Stimulated activated naive CD8-positive, alpha-beta T cell treated with anti-CD3 and anti-CD28 coated beads, Interleukin-15, amount 100 ng/mL, for 72 hours (primary cell): ENCODE measurements at regions not wholly inside any gene's neighbourhood (a gene's known extent, or its start where the extent isn't known, plus 50 kb on each side); places are given as distances from the start of the nearest gene placed in this dataset.
"Not testable (repeated sequence)": the region's sequence is repeated elsewhere in the genome, so short reads cannot be mapped to it uniquely, and the experiment has no call there.

Source experiments
- ATAC-seq: fragments of 150-1000 bp; cut with Tn5 transposase; 2 replicates; pipeline ENCODE4 v1.10.0; 2021; ENCODE audit warnings: mild to moderate bottlenecking, moderate library complexity
- DNase-seq, 2 donors: peaks; one replicate each; pipeline ENCODE4 v3.0.0; 2021 to 2022
- H3K27ac Mint-ChIP-seq, 2 donors: one replicate each; pipeline ENCODE4 v1.8.0; 2022; ENCODE audit warnings: mild to moderate bottlenecking in 2 of 2, mixed read lengths in 2 of 2, moderate library complexity in 2 of 2
- H3K27me3 Mint-ChIP-seq: one replicate; pipeline ENCODE4 v1.8.0; 2022; ENCODE audit warnings: mixed read lengths
- H3K4me1 Mint-ChIP-seq: one replicate; pipeline ENCODE4 v1.8.0; 2022; ENCODE audit warnings: mild to moderate bottlenecking, mixed read lengths
- H3K4me3 Mint-ChIP-seq, 2 donors: one replicate each; pipeline ENCODE4 v1.8.0; 2022; ENCODE audit warnings: mild to moderate bottlenecking in 2 of 2, mixed read lengths in 2 of 2, moderate library complexity in 1 of 2
- H3K9me3 Mint-ChIP-seq, 2 donors: one replicate each; pipeline ENCODE4 v1.8.0; 2022; ENCODE audit warnings: mixed read lengths in 2 of 2

DNA sequence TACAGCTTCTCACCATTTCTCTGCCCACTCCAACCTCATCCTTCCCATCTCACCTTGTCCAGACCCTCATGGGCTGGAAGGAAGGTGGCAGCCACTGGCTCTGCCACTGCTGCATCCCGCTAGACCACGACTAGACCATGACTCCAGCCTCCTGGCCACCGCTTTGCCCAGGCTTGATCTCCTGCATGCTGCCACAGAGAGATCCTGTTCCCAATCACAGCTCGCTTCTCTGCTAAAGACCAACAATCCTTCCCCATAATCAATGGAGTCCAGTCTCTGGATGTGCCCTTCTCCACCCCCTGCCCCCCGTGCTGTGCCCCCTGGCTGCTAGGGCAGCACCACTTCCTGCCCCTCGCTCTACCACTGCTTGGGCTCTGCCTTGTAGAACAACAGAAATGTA, 64.9 kb upstream of the DMRTB1 start:
- Mint-ChIP-seq H3K4me1 (no peaks in the 10 kb centered on the region), H3K9me3 (no peaks in the 10 kb centered on the region), H3K4me3 (no peak overlapping the region), H3K27ac (no peak overlapping the region), H3K27me3 (no peaks in the 10 kb centered on the region)
- ATAC-seq (no peak), DNase-seq (no peak)

DNA sequence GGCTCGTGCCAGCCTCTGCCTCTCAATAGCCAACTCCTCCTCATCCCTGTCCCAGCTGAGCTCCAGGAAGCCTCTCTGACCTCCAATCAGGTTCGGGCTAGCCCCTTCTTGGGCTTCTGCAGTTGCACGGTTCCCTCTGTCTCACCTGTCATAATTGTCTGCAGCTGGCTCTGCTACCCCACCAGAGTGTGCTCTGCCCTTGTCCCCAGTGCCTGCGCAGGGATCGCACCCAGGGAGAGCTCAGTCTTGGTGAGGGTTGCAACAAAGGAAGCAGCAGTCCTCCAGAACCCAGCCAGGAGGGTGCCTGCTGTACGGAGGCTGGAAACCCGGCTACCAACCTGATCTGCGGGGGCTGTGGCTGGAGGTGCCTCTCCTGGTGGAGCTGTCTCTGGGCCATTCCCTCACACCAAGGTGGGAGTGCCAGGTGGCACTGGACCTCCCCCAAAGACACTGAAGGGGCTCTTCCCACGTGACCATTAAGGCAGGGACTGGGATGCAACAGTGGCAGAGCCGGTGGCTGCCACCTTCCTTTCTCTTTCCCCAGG, 63.5 kb upstream of the DMRTB1 start:
- Mint-ChIP-seq H3K27me3 (peaks cover 3% of the 10 kb centered on the region), H3K4me1 (no peaks in the 10 kb centered on the region), H3K4me3 (no peak overlapping the region), H3K9me3 (no peaks in the 10 kb centered on the region), H3K27ac (peak overlapping the region in 1 of 2 donors; percentile 35)
- no peak for DNase-seq
- ATAC-seq, result peak; percentile 22

DNA sequence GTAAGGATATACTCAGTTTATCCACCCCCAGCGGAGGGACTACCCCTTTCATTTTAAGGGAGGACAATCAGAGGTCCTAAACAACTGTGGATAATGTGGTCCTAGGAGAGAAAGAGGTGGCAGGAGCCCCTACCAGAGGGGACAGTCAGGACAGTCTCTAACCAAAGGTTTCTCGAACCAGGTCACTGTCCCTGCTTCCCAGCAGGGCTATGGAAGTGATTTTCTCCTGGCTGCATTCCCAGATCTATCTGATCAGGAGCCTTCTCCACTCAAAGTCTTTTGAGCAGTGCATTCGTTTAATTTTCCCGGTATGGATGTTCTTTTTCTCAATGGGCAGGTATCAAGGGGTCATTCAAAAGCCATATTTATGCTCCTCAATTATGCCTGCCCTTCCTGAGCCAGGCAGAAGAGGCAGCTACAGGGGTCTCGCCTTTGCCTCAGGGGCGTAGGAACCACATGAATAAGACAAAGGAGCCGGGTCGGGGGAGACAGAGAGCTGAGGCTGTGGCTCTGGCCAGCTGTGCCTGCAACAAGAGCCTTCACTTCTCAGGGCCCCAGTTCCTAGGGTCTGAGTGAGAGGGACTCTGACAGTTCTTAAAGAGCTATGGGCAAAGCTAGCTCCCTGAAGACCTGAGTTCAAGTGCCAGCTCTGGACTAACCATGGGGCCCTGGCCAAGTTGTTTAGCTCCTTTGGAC, 62.5 kb upstream of the DMRTB1 start:
- ATAC-seq, result no peak
- DNase-seq, result no peak
- Mint-ChIP-seq H3K9me3 (no peaks in the 10 kb centered on the region), H3K27ac (peak overlapping the region in 1 of 2 donors; percentile 52), H3K4me1 (no peaks in the 10 kb centered on the region), H3K4me3 (no peak overlapping the region), H3K27me3 (peaks cover 12% of the 10 kb centered on the region)

DNA sequence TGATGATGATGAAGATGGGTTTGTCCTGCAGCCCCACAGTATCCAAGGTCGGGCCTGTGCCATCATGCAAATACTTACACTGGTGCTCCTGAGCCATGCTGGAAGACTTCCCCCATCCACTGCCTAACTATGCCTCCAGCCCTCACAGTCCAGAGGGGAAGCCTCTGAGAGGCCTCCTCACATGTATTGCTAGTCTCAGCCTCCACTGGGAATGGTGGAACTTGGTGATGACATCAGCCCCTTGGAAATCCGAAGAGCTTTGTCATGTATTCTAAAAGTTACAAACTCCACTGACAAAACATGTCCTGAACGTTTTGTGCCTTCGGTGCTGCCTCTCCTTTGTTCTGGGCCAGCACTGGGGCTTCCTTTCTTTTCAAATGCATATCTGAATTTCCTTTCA, 61.1 kb upstream of the DMRTB1 start:
- H3K9me3 Mint-ChIP-seq, result no peaks in the 10 kb centered on the region
- no peak for DNase-seq
- peaks cover 12% of the 10 kb centered on the region for H3K27me3 Mint-ChIP-seq

DNA sequence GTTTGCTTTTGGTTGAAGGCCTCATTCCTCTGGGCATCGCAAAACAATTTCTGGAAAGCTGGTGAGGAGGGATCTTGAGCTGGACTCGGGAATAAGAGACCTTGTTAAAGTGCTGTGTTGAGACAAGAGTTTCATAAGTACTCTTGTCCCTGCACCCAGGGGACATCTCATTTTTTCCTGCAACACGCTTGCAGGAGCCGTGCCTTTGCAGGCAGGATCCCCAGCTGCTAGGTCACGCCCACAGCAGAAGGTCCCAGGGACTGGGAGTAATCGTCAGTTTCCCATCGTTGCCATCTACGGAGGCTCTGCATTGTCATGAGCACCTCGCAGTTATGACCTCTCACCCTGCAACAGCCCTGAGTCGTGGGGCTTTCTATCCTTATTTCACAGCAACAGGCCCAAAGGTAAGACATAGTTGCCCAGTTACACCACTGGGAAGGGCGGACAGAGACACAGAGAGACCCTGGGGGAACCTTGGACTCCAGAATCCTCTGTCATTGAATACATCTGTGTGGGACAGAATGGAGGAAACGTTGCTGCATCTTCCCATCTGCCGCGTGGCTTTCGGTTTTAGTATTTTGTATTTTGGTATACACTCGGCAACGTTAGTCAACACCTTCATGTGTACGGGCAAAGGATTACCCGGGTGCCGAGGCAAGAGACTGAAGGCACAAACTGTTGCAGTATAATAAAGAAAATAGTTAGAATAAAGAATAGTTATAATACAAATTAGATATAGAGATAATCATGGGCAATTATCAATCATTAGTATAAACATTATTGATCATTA, 60.4 kb upstream of the DMRTB1 start:
- no peaks in the 10 kb centered on the region for H3K4me1 Mint-ChIP-seq
- no peak overlapping the region for H3K4me3 Mint-ChIP-seq
- DNase-seq (no peak), ATAC-seq (no peak)
- peak overlapping the region in 1 of 2 donors; percentile 13 for H3K27ac Mint-ChIP-seq
- no peaks in the 10 kb centered on the region for H3K9me3 Mint-ChIP-seq
- H3K27me3 Mint-ChIP-seq, result peaks cover 12% of the 10 kb centered on the region

More for the DNA sequence above, 61.1 kb upstream of the DMRTB1 start:
- Mint-ChIP-seq H3K27ac (no peak overlapping the region), H3K4me1 (no peaks in the 10 kb centered on the region), H3K4me3 (no peak overlapping the region)
- ATAC-seq, result no peak

DNA sequence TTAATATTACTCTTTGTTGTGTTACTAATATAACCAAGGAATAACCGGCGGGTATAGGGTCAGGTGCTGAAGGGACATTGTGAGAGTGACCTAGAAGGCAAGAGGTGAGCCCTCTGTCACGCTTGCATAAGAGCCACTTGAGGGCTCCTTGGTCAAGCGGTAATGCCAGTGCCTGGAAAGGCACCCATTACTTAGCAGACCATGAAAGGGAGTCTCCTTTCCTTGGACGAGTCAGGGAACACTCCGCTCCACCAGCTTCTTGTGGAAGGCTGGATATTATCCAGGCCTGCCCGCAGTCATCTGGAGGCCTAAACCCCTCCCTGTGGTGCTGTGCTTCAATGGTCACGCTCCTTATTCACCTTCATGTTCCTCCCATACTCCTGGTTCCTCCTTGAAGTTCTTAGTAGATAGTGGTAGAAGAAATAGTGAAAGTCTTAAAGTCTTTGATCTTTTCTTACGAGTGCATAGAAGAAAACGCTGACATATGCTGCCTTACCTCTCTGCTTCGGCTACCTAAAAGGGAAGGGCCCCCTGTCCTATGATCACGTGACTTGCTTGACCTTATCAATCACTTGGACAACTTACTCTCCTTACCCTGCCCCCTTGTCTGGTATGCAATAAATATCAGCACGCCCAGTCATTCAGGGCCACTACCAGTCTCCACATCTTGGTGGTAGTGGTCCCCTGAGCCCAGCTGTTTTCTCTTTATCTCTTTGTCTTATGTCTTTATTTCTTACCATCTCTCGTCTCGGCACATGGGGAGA, 59.6 kb upstream of the DMRTB1 start:
- not testable (repeated sequence) for H3K27ac Mint-ChIP-seq, ATAC-seq, DNase-seq, H3K4me1 Mint-ChIP-seq, H3K4me3 Mint-ChIP-seq, H3K9me3 Mint-ChIP-seq
- H3K27me3 Mint-ChIP-seq, result peaks cover 12% of the 10 kb centered on the region

DNA sequence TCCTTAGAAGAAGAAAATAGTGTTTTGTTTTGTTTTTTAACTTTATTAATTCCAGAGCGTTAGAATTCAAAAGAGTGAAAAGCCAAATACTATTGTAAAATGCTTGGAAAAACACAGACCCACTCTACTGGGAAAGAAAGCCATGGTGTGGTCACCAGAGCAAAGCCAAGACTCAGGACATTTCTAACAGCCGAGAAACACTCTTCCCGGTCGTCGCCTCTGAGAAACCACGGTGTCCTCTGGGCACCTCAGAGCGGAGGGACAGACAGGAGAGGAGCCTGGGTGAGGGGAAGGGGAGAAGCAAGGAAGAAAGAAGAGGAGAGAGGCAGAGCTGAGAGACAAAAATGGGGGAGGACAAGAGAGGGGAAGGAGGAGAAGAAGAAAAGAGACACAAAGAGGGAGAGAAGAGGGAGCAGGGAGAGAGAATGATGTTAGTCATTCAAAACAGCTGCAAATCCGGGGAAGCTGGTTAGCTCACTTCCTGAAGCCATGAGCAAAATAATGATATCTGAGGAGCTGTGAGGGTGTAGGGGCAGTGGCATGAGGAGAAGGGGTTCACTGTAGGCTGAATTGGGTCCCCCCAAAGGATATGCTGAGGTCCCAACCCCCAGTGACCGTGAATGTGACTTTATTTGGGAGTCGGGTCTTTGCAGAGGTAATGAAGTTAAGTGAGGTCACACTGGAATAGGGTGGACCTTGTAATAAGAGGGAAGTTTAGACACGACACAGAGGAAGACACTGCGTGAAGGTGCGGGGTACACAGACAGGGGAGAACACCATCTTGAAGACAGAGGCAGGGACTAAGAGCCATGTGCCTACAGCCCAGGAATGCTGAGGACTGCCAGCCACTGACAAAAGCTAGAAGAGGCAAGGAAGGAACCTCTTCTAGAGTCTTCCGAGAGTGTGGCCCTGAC, 58.2 kb upstream of the DMRTB1 start:
- Mint-ChIP-seq H3K27me3 (peaks cover 12% of the 10 kb centered on the region), H3K4me1 (no peaks in the 10 kb centered on the region), H3K4me3 (no peak overlapping the region), H3K9me3 (no peaks in the 10 kb centered on the region), H3K27ac (no peak overlapping the region)
- DNase-seq (no peak), ATAC-seq (no peak)

DNA sequence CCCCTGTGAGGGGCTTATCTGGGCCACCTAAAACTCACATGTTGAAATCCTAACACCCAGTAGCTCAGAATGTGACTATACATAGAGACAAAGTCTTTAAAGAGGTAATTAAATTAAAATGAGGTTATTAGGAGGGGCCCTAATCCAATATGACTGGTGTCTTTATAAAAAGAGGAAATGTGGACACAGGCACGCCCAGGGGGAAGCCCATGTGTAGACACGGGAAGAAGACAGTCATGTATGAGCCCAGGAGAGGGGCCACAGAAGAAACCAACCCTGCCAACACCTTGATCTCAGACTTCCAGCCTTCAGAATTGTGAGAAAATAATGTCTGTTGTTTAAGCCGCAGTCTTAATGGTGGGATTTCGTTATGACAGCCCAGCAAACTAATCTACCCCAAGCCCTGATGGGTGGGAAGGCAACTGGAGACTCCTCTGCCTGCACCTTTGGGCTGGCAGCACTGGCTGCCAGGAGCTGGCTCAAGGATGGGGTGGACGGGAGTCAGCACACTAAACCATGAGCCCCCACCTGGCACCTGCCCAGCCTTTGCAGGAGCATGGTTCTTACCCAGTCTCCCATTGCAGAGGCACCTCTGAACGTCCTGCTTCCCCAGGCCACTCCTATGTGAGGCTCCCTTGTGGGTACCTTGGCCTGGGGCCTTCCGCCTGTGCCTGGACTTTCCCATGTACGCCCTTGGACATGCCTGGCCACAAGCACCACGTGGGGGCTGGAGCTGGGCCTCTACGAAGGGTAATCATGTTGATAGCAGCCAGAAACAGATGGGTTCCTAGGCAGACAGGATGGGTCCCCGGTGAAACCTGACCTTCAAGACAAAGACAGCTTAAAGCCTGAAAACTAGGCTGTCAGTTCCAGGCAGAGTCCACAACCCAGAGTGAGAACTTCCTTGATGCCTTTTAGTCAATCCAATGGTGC, 57.1 kb upstream of the DMRTB1 start:
- Mint-ChIP-seq H3K4me1 (no peaks in the 10 kb centered on the region), H3K9me3 (no peaks in the 10 kb centered on the region), H3K27ac (no peak overlapping the region), H3K4me3 (no peak overlapping the region), H3K27me3 (peaks cover 20% of the 10 kb centered on the region)
- ATAC-seq (no peak), DNase-seq (no peak)

DNA sequence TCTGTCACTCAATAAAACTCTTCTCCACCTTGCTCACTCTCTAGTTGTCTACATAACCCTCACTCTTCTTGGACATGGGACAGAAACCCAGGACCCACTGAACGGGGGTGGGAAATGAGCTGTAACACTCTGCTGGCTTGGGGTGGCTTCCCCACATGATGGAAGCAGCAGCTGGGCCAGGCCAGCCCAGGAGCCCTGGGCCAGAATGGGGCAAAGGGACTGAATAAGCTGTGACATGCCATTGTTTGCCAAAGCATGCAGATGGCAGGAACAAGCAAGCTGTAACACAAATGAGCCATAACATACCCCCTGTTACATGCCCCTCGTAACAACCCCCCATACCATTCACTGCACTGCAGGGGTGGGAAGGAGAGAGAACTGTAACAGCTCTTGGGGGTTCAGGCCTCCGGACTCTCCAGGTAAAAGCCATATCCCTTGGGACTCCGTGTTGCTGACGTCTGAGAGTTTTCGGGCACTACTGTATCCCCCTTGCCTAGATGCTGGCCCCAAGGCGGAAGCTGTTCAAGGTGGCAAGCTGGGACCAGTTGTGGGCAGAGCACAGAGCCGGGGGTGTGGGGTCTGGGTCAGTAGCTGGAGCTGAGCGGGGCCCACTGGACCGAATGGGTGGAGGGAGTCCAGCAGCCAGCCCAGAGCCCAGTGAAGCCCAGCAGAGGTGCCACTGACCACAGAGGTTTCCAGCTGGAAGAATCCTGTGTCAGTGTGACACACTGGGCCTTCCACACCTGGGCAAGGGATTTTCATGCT, 56.1 kb upstream of the DMRTB1 start:
- ATAC-seq (no peak), DNase-seq (no peak)
- Mint-ChIP-seq H3K27me3 (peaks cover 23% of the 10 kb centered on the region), H3K4me3 (no peak overlapping the region), H3K4me1 (peaks cover 4% of the 10 kb centered on the region), H3K9me3 (no peaks in the 10 kb centered on the region), H3K27ac (peak overlapping the region in 1 of 2 donors; percentile 14)

DNA sequence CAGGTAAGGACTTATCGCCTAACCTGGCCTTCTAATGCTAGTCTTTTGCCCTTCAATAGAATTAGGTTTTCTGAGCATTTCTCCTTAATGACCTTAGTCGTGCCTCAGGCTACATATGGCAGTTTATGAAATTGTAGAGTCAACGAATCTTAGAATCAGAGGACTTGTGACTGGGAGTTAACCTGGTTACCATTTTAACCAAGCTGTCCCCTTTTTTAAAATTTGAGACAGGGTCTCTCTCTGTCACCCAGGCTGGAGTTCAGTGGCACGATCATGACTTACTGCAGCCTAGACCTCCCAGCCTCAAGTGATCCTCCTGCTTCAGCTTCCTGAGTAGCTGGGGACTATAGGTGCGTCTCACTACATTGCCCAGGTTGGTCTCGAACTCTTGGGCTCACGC, 53.5 kb upstream of the DMRTB1 start:
- Mint-ChIP-seq H3K4me1 (peaks cover 22% of the 10 kb centered on the region), H3K4me3 (no peak overlapping the region), H3K27me3 (peaks cover 19% of the 10 kb centered on the region), H3K27ac (no peak overlapping the region), H3K9me3 (no peaks in the 10 kb centered on the region)
- no peak for DNase-seq
- ATAC-seq, result no peak

DNA sequence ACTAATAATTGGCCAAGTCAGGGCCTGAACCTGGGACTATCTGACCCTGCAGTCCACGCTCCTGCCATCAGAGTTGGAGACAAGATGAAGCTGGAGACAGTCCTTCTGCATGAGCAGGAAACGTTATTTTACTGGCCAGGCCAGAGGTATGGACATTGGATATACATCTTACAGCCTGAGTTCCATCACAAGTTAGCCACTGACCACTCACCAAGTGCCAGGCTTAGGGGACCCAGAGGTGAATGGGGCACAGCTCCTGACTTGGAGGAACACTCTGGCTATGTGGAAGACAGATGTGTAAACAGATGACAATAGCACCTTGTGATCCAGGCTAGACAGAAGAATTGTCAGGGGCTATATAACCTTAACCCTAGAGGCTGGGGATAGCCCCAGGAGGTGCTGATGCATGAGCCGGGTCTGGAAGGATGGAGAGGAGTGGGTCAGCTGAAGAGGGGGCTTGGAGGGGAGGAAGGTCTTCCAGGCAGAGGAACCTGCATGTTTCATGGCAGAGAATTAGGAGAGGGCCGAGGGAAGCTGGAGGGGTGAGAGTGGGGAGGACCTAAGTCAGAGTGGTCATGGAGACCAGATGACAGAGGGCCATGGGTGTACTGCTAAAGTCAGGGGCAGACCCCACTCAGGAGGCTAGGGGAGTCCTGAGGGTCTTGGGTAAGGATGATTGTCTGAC, 52.5 kb upstream of the DMRTB1 start:
- Mint-ChIP-seq H3K27ac (peak overlapping the region; percentile 19 to 63), H3K9me3 (no peaks in the 10 kb centered on the region), H3K4me1 (peaks cover 32% of the 10 kb centered on the region), H3K27me3 (peaks cover 10% of the 10 kb centered on the region), H3K4me3 (no peak overlapping the region)
- ATAC-seq (no peak), DNase-seq (no peak)

DNA sequence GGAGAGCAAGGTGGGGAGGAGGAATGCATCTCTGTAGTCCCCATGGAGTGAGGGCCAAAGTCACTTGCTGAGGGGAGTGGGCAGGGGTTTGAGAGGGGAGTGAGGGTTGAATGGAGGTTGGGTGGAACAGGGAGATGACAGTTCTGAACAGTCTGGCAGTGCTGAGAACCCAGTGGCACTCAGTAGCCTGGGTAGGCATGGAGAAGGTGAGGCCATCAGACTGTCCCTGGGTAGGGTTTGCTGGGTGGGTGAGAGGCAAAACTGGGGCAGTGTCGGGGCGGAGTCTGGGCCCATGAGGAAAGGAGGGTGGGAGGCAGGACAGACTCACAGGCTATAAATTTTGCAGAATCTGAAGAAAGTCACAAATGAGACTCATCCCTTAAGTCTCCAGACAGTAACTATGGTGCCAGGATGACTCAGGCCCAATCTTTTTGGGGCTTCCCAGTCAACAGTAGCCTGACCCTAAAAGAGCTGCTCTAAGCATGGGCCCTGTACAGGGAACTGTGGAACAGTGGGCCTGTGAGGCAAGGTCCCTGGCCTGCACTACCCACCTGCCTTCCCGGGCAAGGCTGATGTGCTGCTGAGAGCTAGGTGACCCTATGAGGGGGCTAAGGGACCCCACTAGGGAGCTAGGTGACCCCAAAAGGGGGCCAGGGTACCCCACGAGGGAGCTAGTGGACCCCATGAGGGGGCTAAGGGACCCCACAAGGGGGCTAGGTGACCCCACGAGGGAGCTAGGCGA, 51.0 kb upstream of the DMRTB1 start:
- Mint-ChIP-seq H3K4me1 (peaks cover 46% of the 10 kb centered on the region), H3K27ac (peak overlapping the region; percentile 85 to 88), H3K27me3 (peaks cover 10% of the 10 kb centered on the region), H3K4me3 (no peak overlapping the region), H3K9me3 (no peaks in the 10 kb centered on the region)
- no peak for DNase-seq
- ATAC-seq, result no peak
